ENCODE measurements at regions not wholly inside any gene's neighbourhood (a gene's known extent, or its start where the extent isn't known, plus 50 kb on each side); places are given as distances from the start of the nearest gene placed in this dataset.

DNA sequence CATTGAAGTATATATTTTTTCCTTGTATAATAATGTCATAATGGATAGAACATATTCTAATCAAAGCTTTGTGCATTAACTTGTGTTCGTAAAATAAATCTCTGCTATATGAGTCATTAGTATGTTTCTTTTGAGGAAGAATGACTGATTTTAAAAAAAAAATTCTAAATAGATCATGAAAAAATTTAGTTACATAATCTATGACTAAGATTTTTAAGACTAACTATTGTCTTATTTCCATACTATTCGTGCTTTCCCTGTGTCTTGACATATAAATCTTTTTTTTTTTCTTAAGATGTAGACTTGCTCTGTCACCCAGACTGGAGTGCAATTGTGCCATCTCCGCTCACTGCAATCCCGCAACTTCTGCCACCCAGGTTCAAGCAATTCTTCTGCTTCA is 226.1 kb downstream of the DSEL start:
- H3K9me2 ChIP-seq (ENCODE audit: low read depth, low read length), result no peaks in the 10 kb centered on the region
- no peak overlapping the region for H2AFZ ChIP-seq (ENCODE audit: low read length)
- TF ChIP-seq CTCF (IDR thresholded peaks at IDR 0.05; ENCODE audit: low read length) (no peak), EZH2 (IDR thresholded peaks at IDR 0.05; ENCODE audit: borderline replicate concordance, low read length) (no peak)
- H3K4me2 ChIP-seq (ENCODE audit: low read length), result no peak overlapping the region
- H3K27ac ChIP-seq (ENCODE audit: low read depth, low read length, poor library complexity, severe bottlenecking), result no peak overlapping the region
- H3K36me3 ChIP-seq (ENCODE audit: insufficient read depth, low read length), result no peaks in the 10 kb centered on the region
- no peak overlapping the region for H3K4me3 ChIP-seq (ENCODE audit: low read depth, low read length, poor library complexity, severe bottlenecking)
- H3K9me3 ChIP-seq (ENCODE audit: low read length), result no peaks in the 10 kb centered on the region
- no peaks in the 10 kb centered on the region for H3K27me3 ChIP-seq (ENCODE audit: insufficient read depth, low read length)
- H3K9ac ChIP-seq (ENCODE audit: low read length), result no peak overlapping the region
- H3K79me2 ChIP-seq (ENCODE audit: insufficient read depth, low read length), result no peaks in the 10 kb centered on the region
- H3K4me1 ChIP-seq (ENCODE audit: insufficient read depth, low read length, severe bottlenecking), result no peaks in the 10 kb centered on the region
- no peaks in the 10 kb centered on the region for H3F3A ChIP-seq (ENCODE audit: insufficient read depth, low read length)
- H4K20me1 ChIP-seq (ENCODE audit: insufficient read depth, low read length), result no peaks in the 10 kb centered on the region

GRCh38 chr18:67285583-67285982 is 230.9 kb downstream of the DSEL start:
- Histone ChIP-seq H3K9me2 (ENCODE audit: low read depth, low read length) (no peaks in the 10 kb centered on the region), H2AFZ (ENCODE audit: low read length) (no peak overlapping the region), H3K27ac (ENCODE audit: low read depth, low read length, poor library complexity, severe bottlenecking) (no peak overlapping the region), H3K9ac (ENCODE audit: low read length) (no peak overlapping the region), H3K9me3 (ENCODE audit: low read length) (no peaks in the 10 kb centered on the region), H3K36me3 (ENCODE audit: insufficient read depth, low read length) (no peaks in the 10 kb centered on the region), H3K79me2 (ENCODE audit: insufficient read depth, low read length) (no peaks in the 10 kb centered on the region), H3K4me1 (ENCODE audit: insufficient read depth, low read length, severe bottlenecking) (no peaks in the 10 kb centered on the region), H3K4me3 (ENCODE audit: low read depth, low read length, poor library complexity, severe bottlenecking) (no peak overlapping the region), H3K27me3 (ENCODE audit: insufficient read depth, low read length) (no peaks in the 10 kb centered on the region), H4K20me1 (ENCODE audit: insufficient read depth, low read length) (no peaks in the 10 kb centered on the region), H3K4me2 (ENCODE audit: low read length) (no peak overlapping the region), H3F3A (ENCODE audit: insufficient read depth, low read length) (no peaks in the 10 kb centered on the region)
- no peak for TF ChIP-seq EZH2 (IDR thresholded peaks at IDR 0.05; ENCODE audit: borderline replicate concordance, low read length)
- TF ChIP-seq CTCF (IDR thresholded peaks at IDR 0.05; ENCODE audit: low read length), result no peak

GRCh38 chr18:67282796-67283195 is 233.7 kb downstream of the DSEL start:
- no peaks in the 10 kb centered on the region for H3K36me3 ChIP-seq (ENCODE audit: insufficient read depth, low read length)
- no peaks in the 10 kb centered on the region for H3K9me2 ChIP-seq (ENCODE audit: low read depth, low read length)
- H3K79me2 ChIP-seq (ENCODE audit: insufficient read depth, low read length), result no peaks in the 10 kb centered on the region
- no peaks in the 10 kb centered on the region for H3K9me3 ChIP-seq (ENCODE audit: low read length)
- no peak overlapping the region for H3K27ac ChIP-seq (ENCODE audit: low read depth, low read length, poor library complexity, severe bottlenecking)
- H3K9ac ChIP-seq (ENCODE audit: low read length), result no peak overlapping the region
- H3K4me2 ChIP-seq (ENCODE audit: low read length), result no peak overlapping the region
- TF ChIP-seq EZH2 (IDR thresholded peaks at IDR 0.05; ENCODE audit: borderline replicate concordance, low read length), result no peak
- no peak for TF ChIP-seq CTCF (IDR thresholded peaks at IDR 0.05; ENCODE audit: low read length)
- no peak overlapping the region for H2AFZ ChIP-seq (ENCODE audit: low read length)
- H3K4me3 ChIP-seq (ENCODE audit: low read depth, low read length, poor library complexity, severe bottlenecking), result no peak overlapping the region
- H3K4me1 ChIP-seq (ENCODE audit: insufficient read depth, low read length, severe bottlenecking), result no peaks in the 10 kb centered on the region
- H3K27me3 ChIP-seq (ENCODE audit: insufficient read depth, low read length), result no peaks in the 10 kb centered on the region
- no peaks in the 10 kb centered on the region for H3F3A ChIP-seq (ENCODE audit: insufficient read depth, low read length)
- no peaks in the 10 kb centered on the region for H4K20me1 ChIP-seq (ENCODE audit: insufficient read depth, low read length)
